HK-2 (cell line): ENCODE measurements at regions not wholly inside any gene's neighbourhood (a gene's known extent, or its start where the extent isn't known, plus 50 kb on each side); places are given as distances from the start of the nearest gene placed in this dataset.

ENCODE experiments used
- DNase-seq: peaks from one replicate; pipeline ENCODE4 v3.0.0-alpha.2; 2018; ENCODE audit not compliant: unreplicated experiment

GRCh38 chr20:22431419-22431818 is 153.0 kb downstream of the FOXA2 start:
- no peak for DNase-seq

- no peak for DNase-seq
These were observed 153.6 kb downstream of the FOXA2 start for GRCh38 chr20:22430746-22431168.

- DNase-seq, result no peak
These were observed 154.1 kb downstream of the FOXA2 start for GRCh38 chr20:22430154-22430745.

DNA sequence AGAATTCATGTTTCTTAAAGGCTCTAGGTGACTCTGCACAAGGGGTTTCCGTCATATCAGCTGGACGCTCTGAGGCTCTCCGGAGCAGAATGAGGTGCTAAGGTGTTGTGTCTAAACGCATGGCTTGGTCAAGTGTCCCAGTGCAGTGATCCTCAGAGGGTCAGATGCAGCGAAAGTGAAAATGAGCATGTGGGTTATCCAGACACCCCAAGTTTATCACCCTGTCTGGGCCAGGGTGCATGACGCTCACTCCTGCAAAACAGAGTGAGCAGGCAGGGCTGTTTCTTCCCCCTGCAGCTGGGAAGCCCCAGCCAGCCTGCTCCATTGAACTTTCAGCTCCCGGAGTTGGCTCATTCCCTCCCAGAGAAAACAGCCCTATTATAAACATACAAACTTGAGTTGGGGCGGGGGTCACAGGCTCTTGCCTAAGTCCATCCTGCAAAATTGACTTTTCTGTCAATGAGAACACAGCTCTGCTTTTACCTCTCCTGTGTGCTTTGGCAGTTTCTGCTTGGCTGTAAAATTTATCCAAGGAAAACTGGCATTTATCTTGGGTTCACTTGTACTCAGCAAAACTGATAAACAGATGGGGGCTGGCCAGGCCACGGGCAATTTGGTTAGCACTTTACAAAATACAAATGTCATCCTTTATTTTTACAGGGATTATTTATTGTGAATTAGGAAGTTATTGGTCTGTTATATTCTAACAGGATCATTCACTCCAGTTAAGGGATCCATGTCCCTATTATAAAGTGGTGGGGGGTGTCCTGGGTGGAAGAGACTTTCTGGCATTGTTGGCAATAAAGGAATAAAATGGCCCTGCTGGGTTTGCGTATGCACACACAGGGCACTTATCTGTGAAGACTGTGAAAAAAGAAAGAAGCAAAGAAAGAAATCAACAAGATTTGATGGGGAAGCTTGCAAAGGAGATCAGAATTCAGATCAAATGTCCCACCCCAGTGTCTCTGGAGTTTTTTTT is 154.9 kb downstream of the FOXA2 start:
- no peak for DNase-seq

GRCh38 chr20:22428051-22428450 is 156.3 kb downstream of the FOXA2 start:
- no peak for DNase-seq

- no peak for DNase-seq
These were observed 157.6 kb downstream of the FOXA2 start for GRCh38 chr20:22426772-22427171.

DNA sequence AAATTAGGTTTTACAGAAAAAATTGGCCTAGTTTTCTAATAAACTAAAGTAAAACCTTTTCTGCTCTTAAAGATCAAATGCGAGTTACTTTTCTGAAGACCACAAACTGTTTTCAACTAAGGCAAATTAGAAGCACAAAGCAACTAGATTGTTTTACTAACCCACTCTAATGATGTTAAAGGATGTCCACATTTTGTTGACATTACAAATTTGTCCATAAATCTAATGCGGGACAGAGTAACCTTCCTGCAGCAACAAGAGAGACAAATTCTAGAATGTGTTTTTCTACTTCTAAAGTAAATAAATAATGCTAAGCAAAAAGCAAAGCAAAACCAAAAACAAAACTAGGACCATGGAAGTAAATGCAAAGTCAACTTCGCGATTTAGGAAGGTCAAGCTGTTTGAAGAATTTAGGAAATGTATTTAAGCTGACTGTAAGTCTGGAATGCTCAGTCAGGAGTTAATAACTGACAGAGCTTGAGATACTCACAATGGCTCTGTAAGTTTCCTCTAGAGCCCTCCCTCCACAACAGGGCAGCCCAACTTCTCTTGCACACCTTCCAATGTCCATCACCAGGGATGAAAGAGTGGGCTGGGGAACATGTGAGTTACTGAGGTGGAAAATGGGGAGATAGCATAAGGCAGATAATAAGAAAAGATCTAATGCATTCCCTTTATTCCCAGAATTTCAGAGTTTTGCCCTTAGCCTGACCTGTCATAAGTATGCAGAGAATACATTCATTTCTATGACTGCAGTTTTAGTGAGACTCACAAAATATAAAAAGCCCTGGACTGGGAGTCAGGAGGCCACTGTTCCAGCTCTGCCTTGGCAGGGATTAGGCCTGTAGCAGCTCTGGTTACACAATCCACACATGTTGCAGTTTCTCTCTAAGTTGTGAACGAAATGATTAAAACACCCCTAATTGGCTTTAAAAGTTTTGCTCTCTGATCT is 158.8 kb downstream of the FOXA2 start:
- no peak for DNase-seq

- no peak for DNase-seq
These were observed 161.1 kb downstream of the FOXA2 start for GRCh38 chr20:22423190-22423832.

GRCh38 chr20:22420116-22420598 is 164.2 kb downstream of the FOXA2 start:
- no peak for DNase-seq

- DNase-seq, result no peak
These were observed 165.6 kb downstream of the FOXA2 start for GRCh38 chr20:22418738-22419137.

- peak; percentile 8 for DNase-seq
These were observed 170.0 kb downstream of the FOXA2 start for GRCh38 chr20:22414305-22414742.

GRCh38 chr20:22412977-22413868 is 171.1 kb downstream of the FOXA2 start:
- no peak for DNase-seq

DNA sequence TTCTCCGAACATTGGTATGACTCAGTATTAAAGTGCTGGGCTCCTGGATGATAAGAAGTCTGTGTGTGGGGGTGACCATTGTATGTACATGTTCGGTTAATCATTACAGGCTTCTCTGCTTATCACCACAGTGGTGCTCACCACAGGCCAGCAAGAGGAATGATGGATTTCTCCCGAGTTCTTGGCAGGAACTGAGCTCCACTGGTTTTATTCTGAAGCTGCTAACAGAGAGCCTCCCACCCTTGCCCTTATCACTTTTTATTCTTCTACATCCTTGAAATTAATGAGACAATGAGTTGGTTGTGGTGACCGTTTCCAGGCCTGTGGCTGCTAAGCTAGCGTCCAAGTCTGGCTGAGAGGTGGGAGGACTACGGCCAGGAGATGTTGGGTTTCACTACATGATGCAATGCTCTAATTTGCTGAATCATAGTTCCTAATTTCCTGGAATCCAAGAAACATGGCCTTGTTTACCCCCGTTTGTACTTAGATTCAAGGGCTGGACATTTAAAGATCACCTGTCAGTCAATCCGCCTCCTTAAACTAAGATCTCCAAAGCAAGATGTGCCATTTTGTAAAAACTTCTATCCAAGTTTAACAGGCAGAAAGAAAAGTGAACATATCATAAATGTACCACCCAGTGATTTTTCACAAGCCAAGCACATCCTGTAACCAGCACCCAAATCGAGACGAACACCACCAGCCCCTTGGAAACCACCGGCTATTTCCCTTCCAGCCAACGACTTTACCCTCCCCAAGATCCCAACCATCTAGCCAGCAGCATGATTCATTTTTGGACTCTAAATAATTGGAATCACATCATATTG is 172.5 kb downstream of the FOXA2 start:
- DNase-seq, result peak; percentile 73

DNA sequence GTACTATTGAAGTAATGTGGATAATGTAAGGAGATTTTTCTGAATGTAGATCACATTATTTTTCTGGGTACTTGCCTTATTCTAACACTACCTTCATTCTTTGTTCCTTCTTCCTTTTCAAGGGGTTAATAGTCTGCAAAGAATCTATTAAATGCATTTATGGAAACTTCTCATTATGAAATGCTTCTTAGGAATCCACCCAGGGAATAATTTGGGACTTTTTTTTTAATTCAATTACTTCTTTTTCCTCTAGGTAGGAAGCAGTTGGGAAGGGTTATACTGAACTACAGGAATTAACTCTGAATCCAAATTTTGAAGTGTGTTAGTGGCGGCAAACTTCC is 173.1 kb downstream of the FOXA2 start:
- no peak for DNase-seq

DNA sequence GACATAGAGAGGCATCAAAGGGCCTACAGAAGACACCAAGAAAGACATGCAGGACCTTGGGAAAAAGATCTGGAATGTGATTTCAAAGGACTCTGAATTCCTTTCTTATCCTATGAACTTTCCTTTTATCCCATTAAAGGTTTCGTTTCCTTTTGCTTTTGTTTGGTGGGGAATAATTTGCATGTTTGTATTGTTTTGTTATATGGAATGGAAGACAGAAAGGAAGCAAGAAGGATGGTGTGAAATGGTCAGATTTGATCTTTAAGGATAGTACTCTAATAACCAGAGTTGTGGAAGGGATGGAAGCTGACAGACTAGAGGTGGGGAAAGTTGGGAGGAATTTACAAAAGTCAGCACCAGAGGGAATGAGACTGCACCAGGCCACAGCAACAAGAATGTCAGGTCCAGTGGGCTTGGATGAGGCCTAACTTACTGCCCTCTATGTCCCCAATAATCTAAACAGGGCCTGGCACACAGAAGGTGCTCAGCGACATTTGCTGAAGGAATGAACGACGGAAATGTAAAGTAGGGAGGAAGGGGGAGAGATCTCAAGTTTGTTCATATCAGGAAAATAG is 173.7 kb downstream of the FOXA2 start:
- DNase-seq, result no peak

DNA sequence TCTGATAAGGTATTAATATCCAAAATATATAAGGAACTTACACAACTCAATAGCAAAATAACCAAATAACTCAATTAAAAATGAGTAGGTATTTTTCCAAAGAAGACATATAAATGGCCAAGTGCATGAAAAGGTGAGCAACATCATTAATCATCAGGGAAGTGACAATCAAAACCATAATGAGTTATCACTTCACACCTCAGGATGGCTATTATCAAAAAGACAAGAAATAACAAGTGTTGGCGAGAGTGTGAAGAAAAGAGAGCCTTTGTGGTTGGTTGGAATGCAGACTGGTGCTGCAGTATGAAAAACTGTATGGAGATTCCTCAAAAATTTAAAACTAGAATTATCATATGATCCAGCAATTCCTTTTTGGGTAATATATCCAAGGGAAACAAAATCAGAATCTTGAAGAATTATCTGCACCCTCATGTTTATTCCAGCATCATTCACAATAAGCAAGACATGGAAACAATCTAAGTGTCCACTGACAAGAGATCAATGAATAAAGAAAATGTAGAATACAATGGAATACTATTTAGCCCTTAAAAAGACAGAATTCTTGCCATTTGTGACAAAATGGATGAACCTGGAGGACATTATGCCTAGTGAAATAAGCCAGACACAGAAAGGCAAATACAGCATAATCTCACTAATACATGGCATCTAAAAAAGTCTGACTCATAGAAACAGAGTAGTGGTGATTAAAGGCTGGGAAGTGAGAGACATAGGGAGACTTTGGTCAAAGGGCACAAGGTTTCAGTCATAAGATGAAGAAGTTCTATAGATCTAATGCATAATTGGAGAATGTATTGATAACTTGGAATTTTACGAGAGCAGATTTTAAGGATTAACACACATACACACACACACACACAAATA is 175.6 kb downstream of the FOXA2 start:
- DNase-seq, result no peak

- no peak for DNase-seq
These were observed 176.9 kb downstream of the FOXA2 start for GRCh38 chr20:22407237-22408193.
